Vagina (tissue), 2 donors: ENCODE measurements at regions not wholly inside any gene's neighbourhood (a gene's known extent, or its start where the extent isn't known, plus 50 kb on each side); places are given as distances from the start of the nearest gene placed in this dataset.

Experiments used
- POLR2AphosphoS5 ChIP-seq, 2 donors: sonication (generic); formaldehyde crosslinking; IDR thresholded peaks; one replicate each; pipeline ENCODE4 v1.9.0; 2017; ENCODE audit warnings: antibody characterized with exemption in 2 of 2, mild to moderate bottlenecking in 2 of 2, low read depth in 1 of 2; ENCODE audit not compliant: insufficient read depth in 1 of 2
- TF ChIP-seq, protein P1 (sequence below), 3 experiments: fragments of 450-650 bp in 2 of 3; fragments of 200-600 bp in 1 of 3; sonication (generic) in 1 of 3; IDR thresholded peaks; one replicate each; pipeline ENCODE4 v1.5.1; 2017 to 2019; ENCODE audit warnings: antibody characterized with exemption in 3 of 3, mild to moderate bottlenecking in 2 of 3, moderate library complexity in 2 of 3

DNA sequence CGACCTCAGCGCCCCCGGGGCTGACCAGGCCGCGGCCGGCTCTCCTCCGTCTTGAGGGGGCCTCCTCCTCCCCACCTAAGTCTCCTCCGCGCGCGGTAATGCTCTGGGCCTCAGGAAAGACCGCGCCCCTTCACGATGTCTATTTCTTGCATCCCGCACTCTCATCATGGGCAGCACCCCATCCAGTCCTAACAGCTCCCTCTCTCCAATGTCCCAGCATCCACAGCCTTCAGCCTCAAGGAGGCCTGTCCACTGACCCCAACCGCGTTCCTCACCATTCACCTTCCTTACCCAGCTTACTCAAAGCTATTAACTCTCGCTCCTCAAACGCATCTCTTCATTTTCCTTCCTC, 77.5 kb downstream of the MAGED4 start:
- TF ChIP-seq, protein P1, sequence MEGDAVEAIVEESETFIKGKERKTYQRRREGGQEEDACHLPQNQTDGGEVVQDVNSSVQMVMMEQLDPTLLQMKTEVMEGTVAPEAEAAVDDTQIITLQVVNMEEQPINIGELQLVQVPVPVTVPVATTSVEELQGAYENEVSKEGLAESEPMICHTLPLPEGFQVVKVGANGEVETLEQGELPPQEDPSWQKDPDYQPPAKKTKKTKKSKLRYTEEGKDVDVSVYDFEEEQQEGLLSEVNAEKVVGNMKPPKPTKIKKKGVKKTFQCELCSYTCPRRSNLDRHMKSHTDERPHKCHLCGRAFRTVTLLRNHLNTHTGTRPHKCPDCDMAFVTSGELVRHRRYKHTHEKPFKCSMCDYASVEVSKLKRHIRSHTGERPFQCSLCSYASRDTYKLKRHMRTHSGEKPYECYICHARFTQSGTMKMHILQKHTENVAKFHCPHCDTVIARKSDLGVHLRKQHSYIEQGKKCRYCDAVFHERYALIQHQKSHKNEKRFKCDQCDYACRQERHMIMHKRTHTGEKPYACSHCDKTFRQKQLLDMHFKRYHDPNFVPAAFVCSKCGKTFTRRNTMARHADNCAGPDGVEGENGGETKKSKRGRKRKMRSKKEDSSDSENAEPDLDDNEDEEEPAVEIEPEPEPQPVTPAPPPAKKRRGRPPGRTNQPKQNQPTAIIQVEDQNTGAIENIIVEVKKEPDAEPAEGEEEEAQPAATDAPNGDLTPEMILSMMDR (IDR thresholded peaks at IDR 0.05) = no peak
- TF ChIP-seq POLR2AphosphoS5 (IDR thresholded peaks at IDR 0.05; ENCODE audit: insufficient read depth in 1 of 2, low read depth in 1 of 2) = no peak
